NCI-H1105 treated with DMSO at 0.1 percent for 48 hours (cell line): ENCODE measurements at regions not wholly inside any gene's neighbourhood (a gene's known extent, or its start where the extent isn't known, plus 50 kb on each side); places are given as distances from the start of the nearest gene placed in this dataset.
A peak's percentile ranks its signal among the peaks of the same experiment; 100 is the strongest.

Experiments
- DNase-seq: peaks from one replicate; lab custom pipeline; 2025; lab: John Stamatoyannopoulos, UW

DNA sequence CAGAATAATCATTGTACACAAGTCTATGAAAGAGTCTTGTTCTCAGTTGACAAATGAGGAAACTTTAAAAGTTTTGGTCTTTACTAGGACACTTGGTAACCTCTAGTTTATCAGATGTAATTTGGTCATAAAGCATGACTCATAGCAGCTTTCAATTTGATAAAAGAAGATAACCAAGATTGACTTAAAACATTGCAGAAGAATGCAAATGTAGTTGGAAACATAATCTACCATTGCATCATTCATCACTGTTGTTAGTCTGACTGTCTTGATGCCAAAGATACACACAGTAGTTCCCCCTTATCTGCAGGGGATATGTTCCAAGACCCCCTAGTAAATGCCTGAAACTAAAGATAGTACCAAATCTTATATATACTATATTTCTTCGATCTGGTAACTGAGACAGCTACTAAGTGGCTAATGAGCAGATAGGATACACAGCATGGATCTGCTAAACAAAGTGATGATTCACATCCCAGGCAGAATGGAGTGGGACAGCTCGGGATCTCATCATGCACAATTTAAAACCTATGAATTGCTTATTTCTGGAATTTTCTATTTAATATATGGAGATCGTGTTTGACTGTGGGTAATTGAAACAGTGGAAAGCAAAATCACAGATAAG lies 131.4 kb upstream of the CCDC68 start:
- DNase-seq, result no peak

DNA sequence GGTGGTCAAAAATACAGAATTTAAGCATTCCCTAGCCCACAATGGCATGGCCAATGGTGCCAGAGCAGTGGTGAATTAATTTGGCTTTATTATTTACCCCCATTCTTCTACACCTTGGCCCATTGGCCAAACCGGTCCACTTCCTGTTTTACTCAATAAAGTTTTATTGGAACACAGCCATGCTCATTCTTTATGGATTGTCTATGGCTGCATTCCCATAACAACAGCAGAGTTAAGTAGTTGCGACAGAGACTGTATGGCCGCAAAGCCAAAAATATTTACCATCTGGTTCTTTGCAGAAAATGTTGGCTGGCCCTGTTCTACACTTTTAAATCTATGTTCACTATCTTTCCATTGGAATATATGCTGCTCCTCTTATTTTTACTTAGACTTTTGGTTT lies 130.3 kb upstream of the CCDC68 start:
- no peak for DNase-seq

DNA sequence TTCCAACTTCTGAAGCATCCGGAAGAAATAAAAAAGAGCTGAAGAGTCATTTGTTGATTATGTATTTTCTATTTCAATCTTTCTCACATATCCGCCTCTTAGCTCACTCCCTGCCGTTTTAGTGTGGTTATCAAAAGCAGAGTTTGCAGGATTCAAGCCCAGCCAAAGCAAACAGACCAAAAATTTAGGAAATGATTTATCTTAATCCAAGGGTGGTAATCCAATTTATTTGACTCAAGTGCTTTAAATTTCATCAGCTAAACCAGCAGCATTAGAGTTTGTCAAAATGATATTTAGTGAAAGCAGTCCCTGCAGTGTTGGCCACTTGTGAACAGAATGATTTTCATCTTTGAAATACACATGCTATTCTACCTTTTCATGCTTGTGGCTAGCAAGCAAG lies 129.3 kb upstream of the CCDC68 start:
- no peak for DNase-seq

DNA sequence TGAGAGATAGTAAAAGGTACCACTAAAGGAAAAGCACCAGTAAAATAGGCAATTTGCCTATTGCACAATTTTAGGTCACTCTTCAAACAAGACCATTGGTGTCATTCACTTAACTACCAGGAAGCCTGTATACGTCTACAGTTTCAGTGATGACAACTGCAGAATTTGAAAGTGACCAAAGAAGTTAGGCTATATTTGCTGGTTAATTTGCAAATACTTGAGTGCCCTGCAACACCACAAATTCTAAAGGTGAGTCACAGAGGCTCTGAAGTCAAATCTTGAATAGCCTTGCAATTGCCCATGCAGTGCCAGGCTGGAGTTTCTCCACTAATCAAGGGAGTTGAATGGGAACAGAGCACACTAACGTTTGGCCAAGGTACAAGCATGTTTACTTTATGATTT lies 128.7 kb upstream of the CCDC68 start:
- DNase-seq, result no peak

DNA sequence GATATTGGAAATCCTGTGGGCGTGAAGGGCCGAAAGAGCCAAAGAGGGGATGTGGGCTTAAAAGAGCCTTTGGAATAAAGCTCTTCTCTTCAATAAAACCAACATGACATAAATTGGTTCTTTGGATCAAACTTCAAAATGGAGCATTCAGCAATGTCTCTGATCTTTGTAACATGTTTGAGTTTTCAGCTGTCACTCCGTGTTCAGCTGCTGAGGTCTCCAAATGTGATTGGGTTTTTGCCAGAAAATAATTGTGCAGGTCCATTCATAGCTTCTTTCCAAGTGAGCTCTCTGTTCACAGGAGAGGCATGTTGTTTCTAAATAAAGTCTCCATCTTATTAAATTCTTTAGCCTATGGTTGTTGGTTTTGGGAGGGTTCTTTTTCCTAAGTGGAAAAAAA lies 127.6 kb upstream of the CCDC68 start:
- DNase-seq, result peak; percentile 28

DNA sequence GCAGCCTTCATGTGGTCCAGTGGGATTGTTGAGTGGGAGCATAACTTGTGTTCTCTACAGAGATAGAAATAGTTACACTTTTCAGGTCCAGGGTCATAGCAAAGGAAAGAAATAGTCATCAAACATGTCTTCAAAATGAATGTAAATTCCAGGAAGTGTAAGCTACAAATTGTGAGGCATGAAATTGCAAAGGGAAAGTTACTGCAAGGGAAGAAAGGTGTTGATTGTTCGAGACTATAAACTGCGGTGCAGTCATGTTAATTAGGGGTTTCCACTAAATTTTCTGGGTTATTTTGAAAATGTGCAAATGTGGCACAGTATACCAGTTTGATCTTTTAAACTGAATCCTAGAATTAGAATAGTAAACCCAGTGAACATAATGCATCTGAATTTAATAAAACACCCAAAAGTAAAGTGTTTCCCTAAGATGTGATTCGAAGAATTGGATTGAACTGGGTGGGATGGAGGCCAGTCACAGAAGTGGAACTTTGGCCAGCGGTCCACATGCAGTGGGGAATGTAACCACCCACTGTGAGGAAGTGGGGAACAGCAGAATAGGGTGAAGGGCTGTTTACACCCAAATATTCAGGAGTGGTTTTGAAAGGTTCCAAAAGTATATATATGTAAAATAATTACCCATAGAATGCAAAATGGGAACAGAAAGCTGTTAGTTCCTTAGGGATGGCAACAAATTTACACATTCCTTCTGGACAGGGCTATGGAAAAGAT lies 126.5 kb upstream of the CCDC68 start:
- DNase-seq, result no peak

DNA sequence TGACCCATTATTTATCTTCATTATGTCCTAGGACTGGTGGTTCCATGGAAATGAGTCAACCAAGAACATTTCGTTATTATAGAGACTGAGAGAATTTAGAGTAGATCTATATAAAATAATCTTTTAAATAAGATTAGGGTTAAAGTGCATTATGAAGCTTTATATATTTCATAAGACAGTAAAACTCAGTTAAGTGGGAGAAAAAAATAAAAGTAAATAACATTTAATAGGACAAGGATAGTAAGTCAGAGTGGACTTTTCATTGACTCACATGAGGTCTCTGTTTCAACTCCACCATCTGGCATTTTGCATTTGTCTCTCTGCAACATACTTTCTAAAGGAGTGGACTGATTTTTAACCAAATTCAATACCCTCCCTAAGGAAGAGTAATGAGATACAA lies 125.3 kb upstream of the CCDC68 start:
- no peak for DNase-seq

DNA sequence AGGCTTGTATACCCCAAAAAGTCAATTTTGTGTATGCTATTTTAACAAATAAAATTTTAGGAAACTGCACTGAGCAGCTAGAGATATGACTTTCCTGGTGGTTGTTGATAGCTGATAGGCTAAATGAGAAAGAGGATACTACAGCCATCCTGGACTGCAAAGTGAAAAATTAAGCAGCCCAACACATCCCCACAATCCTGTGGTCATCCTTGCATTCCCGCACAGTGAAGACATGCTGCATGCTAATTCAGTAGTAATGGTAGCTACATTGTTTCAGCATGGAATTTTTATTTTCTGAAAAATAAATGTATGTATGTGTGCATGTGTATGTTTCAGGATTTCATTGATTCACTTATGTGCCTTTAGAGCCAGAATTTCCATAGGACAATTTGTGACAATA lies 124.2 kb upstream of the CCDC68 start:
- no peak for DNase-seq

DNA sequence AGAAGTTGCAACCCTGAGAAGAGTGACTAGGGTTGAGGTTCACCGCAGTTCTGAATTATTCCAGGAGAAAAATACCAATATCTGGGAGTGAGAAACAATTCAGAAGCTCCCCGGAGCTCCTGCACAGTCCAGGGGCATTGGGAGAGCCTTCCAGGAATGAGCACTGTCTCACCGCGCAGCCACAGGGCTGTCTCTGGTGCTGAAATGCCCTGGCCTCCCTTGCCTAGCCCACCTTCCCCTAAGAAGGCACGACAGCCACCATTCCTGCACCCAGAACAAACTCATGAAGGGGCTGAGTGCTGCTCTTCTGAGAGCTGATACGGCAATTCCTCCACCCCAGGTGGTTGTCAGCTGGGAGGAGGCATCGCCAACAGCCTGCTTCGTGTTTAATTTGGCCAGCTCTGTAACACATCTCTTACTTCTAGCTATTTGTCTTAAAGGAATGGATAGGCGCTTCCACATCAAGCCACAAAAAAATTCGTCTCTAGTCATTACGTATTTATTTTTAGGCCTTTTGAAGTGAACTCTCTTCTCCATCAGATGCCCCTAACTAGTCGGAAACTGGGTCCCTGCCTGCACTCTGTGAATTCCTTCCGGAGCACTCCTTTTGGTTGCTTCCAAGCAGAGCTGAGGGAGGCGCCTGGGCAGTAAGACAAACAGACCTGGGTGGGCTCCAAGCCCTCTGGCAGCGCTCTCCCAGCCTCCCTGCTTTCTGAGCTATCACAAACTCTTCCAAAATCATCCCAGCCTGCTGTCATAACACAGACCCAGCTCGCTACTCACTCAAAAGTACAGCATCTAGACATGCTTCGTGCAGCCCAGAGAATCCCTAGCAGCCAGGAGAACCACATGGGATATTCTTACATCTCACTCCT lies 120.5 kb upstream of the CCDC68 start:
- DNase-seq, result no peak

DNA sequence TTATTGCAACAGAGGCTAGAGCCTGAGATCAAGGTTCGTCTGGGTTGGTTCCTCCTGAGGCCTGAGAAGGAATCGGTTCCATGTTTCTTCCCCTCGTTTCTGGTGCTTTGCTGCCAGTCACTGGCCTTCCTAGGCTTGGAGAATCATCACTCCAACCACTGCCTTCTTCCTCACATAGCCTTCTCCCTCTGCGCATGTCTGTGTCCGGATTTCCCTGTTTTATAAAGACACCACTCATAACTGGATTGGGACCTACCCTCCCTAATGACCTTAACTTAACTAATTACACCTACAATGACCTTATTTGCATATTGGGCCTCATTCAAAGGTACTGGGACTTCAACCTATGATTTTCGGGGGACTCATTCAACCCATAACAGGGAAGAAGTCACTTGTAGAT lies 119.8 kb upstream of the CCDC68 start:
- DNase-seq, result no peak

DNA sequence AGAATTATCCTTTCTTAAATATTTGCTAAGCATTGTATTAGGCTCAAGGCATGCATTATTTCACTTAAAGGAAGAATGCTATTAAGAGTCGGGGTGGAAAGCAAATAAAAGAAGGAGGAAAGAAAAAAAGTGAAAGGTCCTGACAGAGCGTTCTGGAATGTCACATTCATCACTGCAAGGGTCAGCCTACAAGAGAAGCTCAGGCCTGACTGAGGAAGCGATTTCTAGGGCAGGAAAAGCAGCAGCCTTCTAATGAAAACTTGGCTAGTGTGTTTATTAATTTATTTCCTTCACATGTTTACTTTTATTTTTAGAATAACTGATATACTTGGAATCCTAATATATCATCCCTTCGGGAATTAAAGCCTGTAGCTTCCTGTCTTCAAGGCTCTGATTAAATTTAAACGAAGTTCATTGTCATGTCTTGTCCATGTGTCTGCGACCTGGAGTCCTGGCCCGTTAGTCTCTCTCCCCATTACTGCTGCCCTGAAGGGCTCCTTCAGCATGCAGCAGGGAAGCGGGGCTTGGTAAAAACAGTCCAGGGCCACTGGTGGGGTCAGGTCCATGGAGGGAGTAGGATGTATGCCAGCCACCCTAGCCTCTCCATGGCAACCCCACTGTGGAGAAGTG lies 119.2 kb upstream of the CCDC68 start:
- DNase-seq, result no peak

DNA sequence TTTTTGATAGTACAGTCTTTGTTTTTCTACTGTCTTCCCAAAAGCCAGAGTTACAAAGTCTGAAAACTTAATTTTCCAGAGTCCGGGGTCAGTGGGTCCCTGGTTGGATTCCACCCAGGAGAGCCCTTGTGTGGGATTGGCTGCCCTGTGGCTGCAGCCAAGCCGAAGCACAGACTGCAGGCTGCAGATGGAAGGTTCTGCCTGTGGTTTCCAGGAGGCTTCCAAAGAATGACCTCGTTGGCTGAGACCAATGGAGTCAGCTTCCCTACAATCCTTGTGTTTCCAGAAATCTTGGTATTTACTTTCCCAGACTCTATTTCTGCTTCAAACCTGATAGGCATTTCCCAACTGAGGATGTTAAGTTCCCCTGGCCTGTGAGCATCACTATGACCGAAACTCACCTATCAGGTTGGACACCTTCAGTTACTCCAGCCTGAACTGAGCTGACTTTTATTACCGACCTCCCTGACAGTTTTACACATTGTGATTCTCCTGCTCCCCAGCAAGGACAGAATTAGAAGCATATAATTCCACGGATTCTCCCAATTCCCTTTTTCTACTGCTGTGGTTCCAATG lies 117.5 kb upstream of the CCDC68 start:
- no peak for DNase-seq

DNA sequence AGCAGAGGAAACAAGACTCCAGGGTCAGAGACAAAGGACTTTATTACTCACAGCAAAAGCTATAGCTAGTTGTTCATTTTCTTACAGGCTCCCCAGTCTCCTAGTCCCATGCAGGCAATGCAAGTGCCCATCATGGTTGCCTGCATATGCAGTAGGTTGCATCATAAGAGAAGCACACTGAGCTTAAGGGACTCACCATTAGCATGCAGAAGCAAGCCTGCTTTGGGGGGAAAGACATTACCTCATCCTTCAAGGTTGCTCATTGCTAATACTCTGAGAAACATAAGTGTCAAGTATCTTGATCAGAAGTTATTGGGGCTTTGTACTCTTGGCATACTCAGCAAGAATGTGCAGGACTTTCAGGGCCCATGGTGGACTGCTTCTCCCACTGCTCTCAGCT lies 114.6 kb upstream of the CCDC68 start:
- no peak for DNase-seq

DNA sequence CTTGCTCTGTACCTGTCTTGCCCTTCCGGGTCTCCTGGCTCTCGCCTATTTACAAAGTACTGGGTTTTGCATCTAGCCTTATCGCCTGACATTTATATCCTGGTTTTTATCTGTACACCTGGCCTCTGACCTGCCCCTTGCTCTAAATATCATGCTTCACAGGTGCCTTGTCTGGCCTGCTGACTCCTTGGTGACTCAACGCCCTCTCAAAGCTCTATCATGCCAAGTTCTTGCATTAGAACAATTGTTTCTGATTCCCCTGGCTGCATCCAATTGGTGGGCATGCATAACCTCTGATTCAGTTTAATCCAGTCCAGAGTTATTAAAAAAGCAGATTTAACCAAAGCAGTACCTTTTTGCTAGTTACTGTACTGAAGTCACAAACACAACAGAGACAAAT lies 113.9 kb upstream of the CCDC68 start:
- DNase-seq, result no peak

DNA sequence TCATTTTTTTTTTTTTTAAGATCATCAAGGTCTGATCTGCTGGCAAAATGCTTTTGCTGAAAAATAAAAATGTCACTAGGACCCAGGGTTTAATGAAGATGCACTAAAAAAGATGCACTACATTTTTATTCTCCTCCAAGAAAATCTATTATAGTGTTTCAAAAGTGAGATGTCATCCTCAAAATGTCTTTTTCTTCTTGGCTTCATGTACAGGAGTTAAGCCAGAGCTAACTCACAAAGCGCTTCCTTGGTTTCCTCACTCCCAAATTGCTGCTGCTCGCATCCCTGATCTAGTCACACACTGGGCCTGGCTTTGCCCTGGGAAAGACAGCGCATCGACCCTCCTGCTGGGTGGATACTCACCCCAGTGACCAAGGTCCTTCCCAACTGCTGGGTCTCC lies 113.4 kb upstream of the CCDC68 start:
- DNase-seq, result no peak

DNA sequence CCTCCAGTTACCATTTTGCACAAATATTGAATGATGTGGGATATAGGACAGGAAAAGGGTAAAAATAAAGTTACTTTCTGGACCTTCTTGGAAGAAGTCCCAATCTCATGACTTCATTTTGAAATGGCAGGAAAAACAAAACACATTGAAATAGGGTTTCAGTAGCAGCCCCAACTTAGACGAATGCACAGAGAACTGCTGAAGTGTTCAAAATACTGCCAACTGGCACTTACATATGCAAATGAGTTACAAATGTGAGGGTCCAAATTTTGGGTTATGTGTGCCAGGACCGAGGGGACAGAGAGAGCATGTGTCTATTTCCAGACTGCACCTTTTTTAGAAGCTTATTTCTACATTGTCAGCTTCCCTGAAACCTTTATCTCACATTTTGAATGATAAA lies 112.9 kb upstream of the CCDC68 start:
- DNase-seq, result no peak

DNA sequence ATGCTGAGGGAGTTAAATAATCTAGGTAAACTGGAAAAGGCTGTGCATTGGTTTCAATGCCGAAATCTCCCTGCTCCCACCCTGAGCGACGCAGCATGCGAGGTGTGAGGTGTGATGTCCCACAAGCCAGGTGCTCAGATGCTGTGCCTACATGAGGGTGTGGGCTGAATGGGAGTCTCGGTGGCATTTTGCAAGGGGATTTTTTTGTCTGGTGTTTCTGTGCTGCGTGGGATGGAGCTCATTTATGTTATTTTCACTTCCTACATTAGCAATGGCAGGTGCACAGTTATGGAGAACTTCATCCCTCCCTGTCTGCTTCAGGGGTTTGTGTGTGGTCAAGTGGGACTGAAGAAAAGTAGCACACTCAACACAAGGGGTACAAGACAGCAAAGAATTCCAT lies 110.2 kb upstream of the CCDC68 start:
- DNase-seq, result no peak

DNA sequence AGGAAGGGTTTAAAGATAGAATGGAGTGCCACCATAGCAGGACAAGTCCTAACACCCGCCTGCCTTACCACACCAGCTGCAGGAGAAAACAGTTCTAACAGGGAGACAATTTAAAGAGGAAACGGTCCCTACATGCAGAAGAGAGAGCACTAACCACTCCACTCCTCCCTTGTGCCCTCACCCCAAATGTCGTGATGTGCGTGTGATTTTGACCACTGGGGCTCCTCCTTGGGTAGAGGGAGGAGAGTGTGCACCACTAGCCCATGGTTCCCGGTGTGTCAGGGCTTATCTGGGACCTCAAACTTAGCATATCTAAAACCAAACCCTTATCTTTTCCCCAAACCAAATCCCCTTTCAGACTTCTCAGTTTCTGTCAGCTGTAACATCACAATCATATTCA lies 105.5 kb upstream of the CCDC68 start:
- DNase-seq, result no peak

DNA sequence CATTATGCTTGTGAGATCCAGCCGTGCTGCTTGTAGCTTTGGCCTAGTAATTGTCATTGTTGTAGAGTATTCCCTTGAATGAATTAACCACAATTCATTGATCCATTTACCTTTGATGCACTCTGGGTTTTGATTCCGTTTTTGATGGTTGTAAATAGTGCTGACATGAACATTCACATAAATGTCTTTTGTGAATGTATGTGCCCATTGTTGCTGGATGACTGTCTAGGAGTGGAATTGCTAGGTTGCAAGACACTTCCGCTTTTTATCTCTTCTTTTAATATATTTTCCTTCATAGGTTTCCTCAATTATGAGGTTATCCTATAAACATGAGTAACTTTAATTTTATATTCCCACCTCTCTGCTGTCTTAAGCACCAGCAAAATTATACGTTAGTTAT lies 104.8 kb upstream of the CCDC68 start:
- no peak for DNase-seq

DNA sequence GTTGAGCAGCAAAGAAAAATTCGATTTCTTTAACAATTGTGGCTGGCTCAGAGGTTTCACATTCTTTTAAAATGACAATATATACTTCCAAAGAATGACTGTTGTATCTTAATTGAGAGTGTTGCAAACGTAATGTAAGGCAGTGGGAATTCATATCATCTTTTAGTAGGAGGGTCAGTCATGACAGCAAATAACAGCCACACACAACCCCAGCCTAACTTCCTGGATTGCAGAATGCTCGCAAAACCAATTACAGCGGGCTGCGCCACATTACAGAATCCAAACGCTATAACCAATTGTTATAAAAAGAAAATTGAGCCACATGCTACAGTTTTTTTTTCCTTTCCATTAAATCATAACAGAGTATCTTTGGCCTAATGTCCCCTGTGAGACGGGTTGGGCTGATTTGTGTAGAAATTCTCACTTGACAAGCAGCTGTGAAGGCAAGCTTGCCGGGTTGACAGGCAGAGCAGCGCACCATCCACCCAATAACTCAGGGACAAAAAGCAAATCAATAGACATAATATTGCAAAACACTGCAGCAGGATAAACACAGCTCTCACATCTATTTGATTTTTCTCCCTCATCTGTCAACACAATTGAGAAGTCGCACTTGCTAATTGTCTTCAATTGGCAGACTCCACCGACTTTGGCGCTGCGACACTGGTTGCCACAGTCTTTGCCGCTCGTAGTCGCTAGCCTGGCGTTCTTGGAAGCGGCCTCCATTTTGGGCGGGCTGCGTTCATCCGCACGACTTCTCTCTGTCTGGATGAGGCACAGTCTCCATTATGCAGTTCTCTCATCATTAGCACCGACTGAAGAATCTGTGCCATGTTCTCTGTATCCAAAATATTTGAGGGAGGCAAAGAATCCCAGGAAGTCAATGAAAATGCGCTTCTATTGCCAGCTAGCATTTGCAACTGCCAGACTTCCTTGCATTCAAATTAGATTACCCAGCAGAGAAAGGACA lies 95.0 kb upstream of the CCDC68 start:
- DNase-seq, result peak; percentile 39

DNA sequence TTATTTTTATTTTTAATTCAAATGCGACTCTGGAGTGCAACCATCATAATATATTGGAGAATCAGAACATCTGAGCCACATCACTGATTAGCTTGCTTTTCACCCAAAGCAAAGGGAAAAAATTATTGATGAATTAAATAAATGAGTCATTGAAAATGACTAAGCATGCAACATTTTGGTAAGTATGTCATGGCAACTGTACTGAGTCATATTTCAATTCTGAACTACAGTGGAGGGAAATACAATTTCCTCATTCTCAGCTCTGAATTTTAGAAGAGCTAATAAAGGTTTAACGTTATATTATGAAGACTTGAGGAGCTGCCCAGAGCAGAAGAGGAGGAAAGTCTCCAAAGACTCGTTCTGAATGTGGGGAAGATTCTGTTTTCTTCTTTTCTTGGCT lies 89.6 kb upstream of the CCDC68 start:
- DNase-seq, result no peak
